Neural cell (in vitro differentiated cells): ENCODE measurements at regions not wholly inside any gene's neighbourhood (a gene's known extent, or its start where the extent isn't known, plus 50 kb on each side); places are given as distances from the start of the nearest gene placed in this dataset.

Source experiments
- H2AFZ ChIP-seq: fragments of 200-600, 300-800 bp; sonication (generic), shearing (Covaris generic); 2 replicates; pipeline ENCODE4 v1.6.0; 2014; ENCODE audit warnings: low read depth, mild to moderate bottlenecking, antibody characterized with exemption, low read length, moderate library complexity
- H3F3A ChIP-seq: fragments of 200-600 bp; shearing (Covaris generic); 2 replicates; pipeline ENCODE4 v1.6.1; 2016; ENCODE audit warnings: mild to moderate bottlenecking, moderate library complexity, mixed read lengths, antibody characterized with exemption, low read length; ENCODE audit not compliant: insufficient read depth, poor library complexity, severe bottlenecking
- H3K27ac ChIP-seq: fragments of 200-600, 300-800 bp; sonication (generic), shearing (Covaris generic); 2 replicates; pipeline ENCODE4 v1.5.1; 2014; ENCODE audit warnings: mild to moderate bottlenecking, low read length, moderate library complexity
- H3K27me3 ChIP-seq: fragments of 300-800, 200-600 bp; sonication (generic), shearing (Covaris generic); 2 replicates; pipeline ENCODE4 v1.6.0; 2014; ENCODE audit warnings: mild to moderate bottlenecking, low read depth, low read length, moderate library complexity; ENCODE audit not compliant: insufficient read depth
- H3K36me3 ChIP-seq: fragments of 300-800, 200-600 bp; sonication (generic), shearing (Covaris generic); 2 replicates; pipeline ENCODE4 v1.5.1; 2014; ENCODE audit warnings: mild to moderate bottlenecking, antibody characterized with exemption, low read length, moderate library complexity; ENCODE audit not compliant: insufficient read depth
- H3K4me2 ChIP-seq: fragments of 300-800, 200-600 bp; sonication (generic), shearing (Covaris generic); 2 replicates; pipeline ENCODE4 v1.6.0; 2014; ENCODE audit warnings: mild to moderate bottlenecking, low read length
- H3K4me3 ChIP-seq: fragments of 300-800, 200-600 bp; sonication (generic), shearing (Covaris generic); 2 replicates; pipeline ENCODE4 v1.5.1; 2014; ENCODE audit warnings: mild to moderate bottlenecking, low read length, moderate library complexity
- H3K79me2 ChIP-seq: fragments of 200-600 bp; shearing (Covaris generic); replicated peaks from 2 replicates; pipeline ENCODE4 v1.6.0; 2014; ENCODE audit warnings: mild to moderate bottlenecking, low read length, moderate library complexity; ENCODE audit not compliant: insufficient read depth
- H3K9ac ChIP-seq: fragments of 300-800, 200-600 bp; sonication (generic), shearing (Covaris generic); 2 replicates; pipeline ENCODE4 v1.6.1; 2016; ENCODE audit warnings: mild to moderate bottlenecking, low read length, mixed read lengths
- H3K9me2 ChIP-seq: fragments of 200-600 bp; shearing (Covaris generic); 2 replicates; pipeline ENCODE4 v1.6.1; 2016; ENCODE audit warnings: mild to moderate bottlenecking, low read length, mixed read lengths; ENCODE audit not compliant: insufficient read depth
- H3K9me3 ChIP-seq: fragments of 200-600, 300-800 bp; sonication (generic), shearing (Covaris generic); 2 replicates; pipeline ENCODE4 v1.6.1; 2016; ENCODE audit warnings: mild to moderate bottlenecking, mixed run types, low read length, moderate library complexity, mixed read lengths
- H4K20me1 ChIP-seq: fragments of 200-600 bp; shearing (Covaris generic); 2 replicates; pipeline ENCODE4 v1.6.1; 2016; ENCODE audit warnings: mild to moderate bottlenecking, mixed run types; ENCODE audit not compliant: insufficient read depth
- EP300 ChIP-seq: fragments of 450-650 bp; conservative IDR thresholded peaks from 2 replicates; pipeline ENCODE4 v1.6.1; 2014; ENCODE audit warnings: antibody characterized with exemption, mild to moderate bottlenecking, moderate library complexity; ENCODE audit not compliant: poor library complexity, severe bottlenecking
- EZH2 ChIP-seq: fragments of 200-600, 300-800 bp; shearing (Covaris generic), sonication (generic); IDR thresholded peaks from 2 replicates; pipeline ENCODE4 v1.6.1; 2014; ENCODE audit warnings: antibody characterized with exemption, low read length, borderline replicate concordance, mild to moderate bottlenecking; ENCODE audit not compliant: insufficient read depth, poor library complexity, severe bottlenecking
- MXI1 ChIP-seq: fragments of 450-650 bp; conservative IDR thresholded peaks from 2 replicates; pipeline ENCODE4 v1.6.1; 2014; ENCODE audit warnings: antibody characterized with exemption, mild to moderate bottlenecking; ENCODE audit not compliant: poor library complexity, severe bottlenecking
- POLR2AphosphoS5 ChIP-seq: IDR thresholded peaks from 2 replicates; pipeline ENCODE4 v1.6.1; 2012
- RAD21 ChIP-seq: fragments of 450-650 bp; conservative IDR thresholded peaks from 2 replicates; pipeline ENCODE4 v1.6.1; 2014; ENCODE audit warnings: antibody characterized with exemption, mild to moderate bottlenecking, moderate library complexity
- SMC3 ChIP-seq: fragments of 450-650 bp; conservative IDR thresholded peaks from 2 replicates; pipeline ENCODE4 v1.6.1; 2014; ENCODE audit warnings: antibody characterized with exemption, mild to moderate bottlenecking, moderate library complexity; ENCODE audit not compliant: poor library complexity
- TAF1 ChIP-seq: IDR thresholded peaks from 2 replicates; pipeline ENCODE4 v1.6.1; 2012; ENCODE audit warnings: low read depth
- TF ChIP-seq, protein P1 (sequence below): IDR thresholded peaks from 2 replicates; pipeline ENCODE4 v1.6.1; 2012; ENCODE audit warnings: borderline replicate concordance
- TF ChIP-seq, protein P2 (sequence below): fragments of 450-650 bp; IDR thresholded peaks from 2 replicates; pipeline ENCODE4 v1.5.1; 2014; ENCODE audit warnings: antibody characterized with exemption, mild to moderate bottlenecking, moderate library complexity; ENCODE audit not compliant: poor library complexity, severe bottlenecking

DNA sequence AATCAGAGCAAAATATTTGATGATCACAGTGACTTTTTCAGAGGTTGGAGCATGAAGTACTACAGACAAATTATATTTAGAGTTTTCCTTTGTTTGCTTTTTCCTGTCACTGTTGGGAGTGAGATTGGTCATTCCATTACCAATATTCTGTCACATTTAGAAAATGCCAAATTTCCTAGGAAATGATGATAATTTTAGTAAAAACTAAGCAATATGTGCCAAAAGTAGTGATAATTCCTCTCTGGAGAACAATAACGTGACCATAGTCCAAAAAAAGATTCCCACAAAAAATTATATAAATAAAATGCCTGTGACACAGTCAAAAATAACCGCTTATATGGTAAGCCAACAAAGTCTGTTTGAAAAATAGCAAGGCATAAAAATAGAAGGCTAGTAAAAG lies 2719.4 kb downstream of the PCDH9 start:
- H4K20me1 ChIP-seq = no peaks in the 10 kb centered on the region
- no peak overlapping the region for H3K4me3 ChIP-seq
- H3K27me3 ChIP-seq = no peaks in the 10 kb centered on the region
- H3K9me2 ChIP-seq = no peaks in the 10 kb centered on the region
- H3K27ac ChIP-seq = no peak overlapping the region
- H2AFZ ChIP-seq = no peak overlapping the region
- TF ChIP-seq, protein P1, sequence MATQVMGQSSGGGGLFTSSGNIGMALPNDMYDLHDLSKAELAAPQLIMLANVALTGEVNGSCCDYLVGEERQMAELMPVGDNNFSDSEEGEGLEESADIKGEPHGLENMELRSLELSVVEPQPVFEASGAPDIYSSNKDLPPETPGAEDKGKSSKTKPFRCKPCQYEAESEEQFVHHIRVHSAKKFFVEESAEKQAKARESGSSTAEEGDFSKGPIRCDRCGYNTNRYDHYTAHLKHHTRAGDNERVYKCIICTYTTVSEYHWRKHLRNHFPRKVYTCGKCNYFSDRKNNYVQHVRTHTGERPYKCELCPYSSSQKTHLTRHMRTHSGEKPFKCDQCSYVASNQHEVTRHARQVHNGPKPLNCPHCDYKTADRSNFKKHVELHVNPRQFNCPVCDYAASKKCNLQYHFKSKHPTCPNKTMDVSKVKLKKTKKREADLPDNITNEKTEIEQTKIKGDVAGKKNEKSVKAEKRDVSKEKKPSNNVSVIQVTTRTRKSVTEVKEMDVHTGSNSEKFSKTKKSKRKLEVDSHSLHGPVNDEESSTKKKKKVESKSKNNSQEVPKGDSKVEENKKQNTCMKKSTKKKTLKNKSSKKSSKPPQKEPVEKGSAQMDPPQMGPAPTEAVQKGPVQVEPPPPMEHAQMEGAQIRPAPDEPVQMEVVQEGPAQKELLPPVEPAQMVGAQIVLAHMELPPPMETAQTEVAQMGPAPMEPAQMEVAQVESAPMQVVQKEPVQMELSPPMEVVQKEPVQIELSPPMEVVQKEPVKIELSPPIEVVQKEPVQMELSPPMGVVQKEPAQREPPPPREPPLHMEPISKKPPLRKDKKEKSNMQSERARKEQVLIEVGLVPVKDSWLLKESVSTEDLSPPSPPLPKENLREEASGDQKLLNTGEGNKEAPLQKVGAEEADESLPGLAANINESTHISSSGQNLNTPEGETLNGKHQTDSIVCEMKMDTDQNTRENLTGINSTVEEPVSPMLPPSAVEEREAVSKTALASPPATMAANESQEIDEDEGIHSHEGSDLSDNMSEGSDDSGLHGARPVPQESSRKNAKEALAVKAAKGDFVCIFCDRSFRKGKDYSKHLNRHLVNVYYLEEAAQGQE = no peak
- TF ChIP-seq TAF1 = no peak
- TF ChIP-seq EP300 = no peak
- no peaks in the 10 kb centered on the region for H3F3A ChIP-seq
- H3K9me3 ChIP-seq = no peaks in the 10 kb centered on the region
- no peaks in the 10 kb centered on the region for H3K36me3 ChIP-seq
- no peak overlapping the region for H3K9ac ChIP-seq
- no peak overlapping the region for H3K4me2 ChIP-seq
- no peaks in the 10 kb centered on the region for H3K79me2 ChIP-seq

- H2AFZ ChIP-seq = no peak overlapping the region
- no peaks in the 10 kb centered on the region for H3F3A ChIP-seq
- H3K9ac ChIP-seq = no peak overlapping the region
- no peaks in the 10 kb centered on the region for H3K79me2 ChIP-seq
- no peaks in the 10 kb centered on the region for H3K9me2 ChIP-seq
- no peak overlapping the region for H3K4me3 ChIP-seq
- TF ChIP-seq, protein P2, sequence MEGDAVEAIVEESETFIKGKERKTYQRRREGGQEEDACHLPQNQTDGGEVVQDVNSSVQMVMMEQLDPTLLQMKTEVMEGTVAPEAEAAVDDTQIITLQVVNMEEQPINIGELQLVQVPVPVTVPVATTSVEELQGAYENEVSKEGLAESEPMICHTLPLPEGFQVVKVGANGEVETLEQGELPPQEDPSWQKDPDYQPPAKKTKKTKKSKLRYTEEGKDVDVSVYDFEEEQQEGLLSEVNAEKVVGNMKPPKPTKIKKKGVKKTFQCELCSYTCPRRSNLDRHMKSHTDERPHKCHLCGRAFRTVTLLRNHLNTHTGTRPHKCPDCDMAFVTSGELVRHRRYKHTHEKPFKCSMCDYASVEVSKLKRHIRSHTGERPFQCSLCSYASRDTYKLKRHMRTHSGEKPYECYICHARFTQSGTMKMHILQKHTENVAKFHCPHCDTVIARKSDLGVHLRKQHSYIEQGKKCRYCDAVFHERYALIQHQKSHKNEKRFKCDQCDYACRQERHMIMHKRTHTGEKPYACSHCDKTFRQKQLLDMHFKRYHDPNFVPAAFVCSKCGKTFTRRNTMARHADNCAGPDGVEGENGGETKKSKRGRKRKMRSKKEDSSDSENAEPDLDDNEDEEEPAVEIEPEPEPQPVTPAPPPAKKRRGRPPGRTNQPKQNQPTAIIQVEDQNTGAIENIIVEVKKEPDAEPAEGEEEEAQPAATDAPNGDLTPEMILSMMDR = no peak
- TF ChIP-seq, protein P1 = no peak
- no peak for TF ChIP-seq EP300
- H3K4me2 ChIP-seq = no peak overlapping the region
- no peaks in the 10 kb centered on the region for H3K27me3 ChIP-seq
- H3K36me3 ChIP-seq = no peaks in the 10 kb centered on the region
- H3K9me3 ChIP-seq = no peaks in the 10 kb centered on the region
- no peaks in the 10 kb centered on the region for H4K20me1 ChIP-seq
- no peak overlapping the region for H3K27ac ChIP-seq
Measured at GRCh38 chr13:64506246-64506645, 2723.9 kb downstream of the PCDH9 start.

GRCh38 chr13:64505336-64505910 lies 2724.7 kb downstream of the PCDH9 start:
- Histone ChIP-seq H2AFZ (no peak overlapping the region), H3K27me3 (no peaks in the 10 kb centered on the region), H3K27ac (no peak overlapping the region), H3K36me3 (no peaks in the 10 kb centered on the region), H3F3A (no peaks in the 10 kb centered on the region), H3K4me3 (no peak overlapping the region), H3K9me2 (no peaks in the 10 kb centered on the region), H3K79me2 (no peaks in the 10 kb centered on the region), H3K9ac (no peak overlapping the region), H3K4me2 (no peak overlapping the region), H4K20me1 (no peaks in the 10 kb centered on the region), H3K9me3 (no peaks in the 10 kb centered on the region)
- TF ChIP-seq TAF1 (no peak), SMC3 (no peak), RAD21 (no peak), POLR2AphosphoS5 (no peak), EZH2 (no peak), MXI1 (no peak)
- TF ChIP-seq, protein P2 = no peak
